AML-193 (cell line): ENCODE measurements at regions not wholly inside any gene's neighbourhood (a gene's known extent, or its start where the extent isn't known, plus 50 kb on each side); places are given as distances from the start of the nearest gene placed in this dataset.
"Not testable (repeated sequence)": the region's sequence is repeated elsewhere in the genome, so short reads cannot be mapped to it uniquely, and the experiment has no call there.

ENCODE experiments used
- DNase-seq, 2 experiments: peaks; one replicate each; lab custom pipeline; 2025; lab: John Stamatoyannopoulos, UW

DNA sequence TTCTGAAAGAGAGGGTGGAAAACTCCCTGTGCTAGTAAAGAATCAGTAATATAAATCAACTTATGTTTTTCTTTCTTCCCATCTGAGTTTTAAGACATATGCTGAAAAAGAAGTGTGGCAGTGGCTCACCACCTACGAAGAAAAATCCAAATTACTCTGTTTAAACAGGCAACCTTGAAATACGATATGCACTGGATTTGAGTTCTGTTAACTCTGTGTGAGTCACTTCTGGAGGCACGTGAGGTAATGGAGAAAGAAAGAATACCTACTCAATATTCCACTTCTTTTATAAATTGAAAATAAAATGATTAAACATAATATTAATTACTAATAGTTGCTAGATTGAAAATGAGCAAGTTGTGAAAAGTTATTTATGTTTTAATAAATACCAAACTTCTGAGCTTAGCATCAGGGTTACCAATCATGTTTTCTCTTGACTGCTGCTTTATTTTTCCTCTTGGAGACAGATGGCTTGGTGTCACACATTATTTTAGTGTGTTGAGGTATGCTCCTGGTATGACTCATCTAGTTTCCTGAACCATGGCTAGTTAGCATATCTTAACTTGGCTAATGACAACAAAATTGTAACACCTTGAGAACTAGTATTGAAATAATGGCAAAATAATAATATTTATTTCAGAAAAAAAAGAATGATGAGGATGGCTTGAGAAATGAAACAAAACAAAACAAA lies 1705.5 kb upstream of the PIK3C3 start:
- DNase-seq, result no peak

GRCh38 chr18:40245612-40246011 lies 1709.4 kb upstream of the PIK3C3 start:
- not testable (repeated sequence) for DNase-seq

DNA sequence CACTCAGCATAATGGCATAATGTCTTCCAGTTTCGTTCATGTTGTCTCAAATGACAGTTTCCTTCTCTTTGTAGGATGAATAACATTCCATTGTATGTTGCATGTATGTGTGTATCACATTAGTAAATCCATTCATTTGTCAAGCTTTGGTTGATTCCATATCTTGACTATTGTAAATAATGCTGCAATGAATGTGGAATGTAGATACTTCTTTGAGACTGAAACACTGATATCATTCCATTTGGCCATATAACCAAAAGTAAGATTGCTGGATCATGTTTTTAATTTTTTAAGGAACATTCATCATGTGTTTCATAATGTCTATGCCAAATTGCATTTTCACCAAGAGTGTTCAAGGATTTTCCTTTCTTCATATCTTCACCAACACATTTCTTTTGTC lies 1711.4 kb upstream of the PIK3C3 start:
- DNase-seq, result no peak

GRCh38 chr18:40235836-40236235 lies 1719.2 kb upstream of the PIK3C3 start:
- DNase-seq, result no peak

GRCh38 chr18:40235323-40235722 lies 1719.7 kb upstream of the PIK3C3 start:
- no peak for DNase-seq

DNA sequence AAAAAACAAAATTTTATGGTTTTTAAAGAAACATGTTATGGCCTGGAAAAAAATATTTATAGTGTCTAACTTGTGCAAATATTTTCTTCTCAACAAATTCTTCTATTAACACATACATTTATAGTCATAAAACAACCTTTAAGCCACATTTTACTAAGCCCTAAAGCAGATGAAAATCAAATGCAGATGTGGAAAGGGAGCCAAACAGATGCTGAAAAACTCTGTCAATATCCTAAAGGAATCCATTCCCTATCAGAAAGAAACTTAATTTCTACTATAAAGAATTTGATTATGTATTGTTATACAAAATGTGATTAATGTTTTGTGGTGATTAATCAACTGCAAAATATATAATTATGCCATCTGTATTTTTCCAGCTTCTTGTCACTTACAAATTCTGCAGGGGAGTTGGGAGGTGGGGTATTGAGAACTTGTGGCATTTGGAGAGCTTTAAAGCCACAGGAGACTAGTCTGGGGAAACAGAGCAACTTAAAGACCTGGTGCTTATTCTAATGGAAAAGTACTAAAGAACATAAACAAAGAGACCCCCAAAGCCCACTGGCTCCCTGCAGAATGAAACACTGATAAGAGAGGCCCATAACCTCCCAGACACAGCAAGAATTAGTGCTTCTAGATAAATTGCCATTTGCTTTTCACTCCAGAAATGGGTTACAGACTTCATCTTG lies 1721.0 kb upstream of the PIK3C3 start:
- DNase-seq, result no peak

GRCh38 chr18:40222776-40223175 lies 1732.3 kb upstream of the PIK3C3 start:
- no peak for DNase-seq

DNA sequence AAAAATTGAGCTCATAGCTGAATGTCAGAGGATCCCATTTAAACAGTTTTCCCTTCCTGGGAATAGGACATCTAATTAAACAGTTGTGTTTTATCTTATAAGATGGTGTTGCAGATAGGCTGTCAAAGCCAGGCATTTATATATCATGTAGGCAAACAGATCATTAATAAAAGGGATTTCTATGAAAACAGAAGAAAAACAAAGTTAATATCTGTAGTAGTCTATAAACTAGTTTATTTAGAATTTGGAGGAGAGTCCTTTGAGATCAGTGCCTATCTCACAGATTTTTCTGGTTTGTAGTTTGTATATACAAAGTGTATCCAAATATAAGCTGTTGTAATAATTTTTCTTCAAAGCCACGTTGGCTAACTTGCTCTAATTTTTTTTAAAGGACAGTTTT lies 1738.2 kb upstream of the PIK3C3 start:
- DNase-seq, result no peak

DNA sequence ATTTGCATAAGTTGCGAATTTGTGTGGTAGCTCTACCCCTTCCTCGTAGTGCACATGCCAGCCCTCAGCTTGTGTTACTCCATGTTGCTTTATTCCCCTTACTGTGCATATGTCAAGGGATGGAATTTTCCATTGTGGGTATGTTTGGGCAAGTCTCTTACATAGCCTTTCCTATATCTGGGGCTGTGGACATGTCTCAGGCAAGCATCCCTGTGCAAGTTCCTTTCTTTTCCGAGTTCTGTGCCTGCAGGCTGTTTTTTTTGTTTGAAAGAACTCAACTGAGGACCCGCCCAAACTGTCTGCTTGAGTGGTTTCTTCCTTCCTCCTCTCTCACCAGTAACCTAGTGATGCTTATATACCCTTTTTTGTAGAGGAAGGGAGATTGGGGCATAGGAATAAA lies 1739.1 kb upstream of the PIK3C3 start:
- no peak for DNase-seq

GRCh38 chr18:40210696-40211095 lies 1744.3 kb upstream of the PIK3C3 start:
- DNase-seq, result no peak

DNA sequence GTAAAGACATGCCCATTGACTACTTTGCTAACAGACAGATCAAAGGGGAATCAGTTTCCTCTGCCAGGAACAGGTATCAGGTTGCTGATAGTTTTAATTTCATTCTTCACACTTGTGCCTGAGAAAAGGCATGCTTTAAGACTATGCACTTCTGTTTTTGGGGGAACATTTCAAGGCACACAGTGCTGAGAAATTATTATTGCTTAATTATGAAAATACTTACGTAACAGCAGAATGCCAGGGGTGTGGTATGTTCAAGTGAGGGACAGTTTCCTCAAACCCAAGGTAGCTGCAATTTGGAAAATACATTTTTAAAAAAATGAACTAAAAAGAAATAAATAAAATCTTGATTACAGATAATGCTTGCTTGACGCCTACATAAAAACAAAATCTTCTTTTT lies 1746.1 kb upstream of the PIK3C3 start:
- peak; percentile 18 to 24 for DNase-seq

DNA sequence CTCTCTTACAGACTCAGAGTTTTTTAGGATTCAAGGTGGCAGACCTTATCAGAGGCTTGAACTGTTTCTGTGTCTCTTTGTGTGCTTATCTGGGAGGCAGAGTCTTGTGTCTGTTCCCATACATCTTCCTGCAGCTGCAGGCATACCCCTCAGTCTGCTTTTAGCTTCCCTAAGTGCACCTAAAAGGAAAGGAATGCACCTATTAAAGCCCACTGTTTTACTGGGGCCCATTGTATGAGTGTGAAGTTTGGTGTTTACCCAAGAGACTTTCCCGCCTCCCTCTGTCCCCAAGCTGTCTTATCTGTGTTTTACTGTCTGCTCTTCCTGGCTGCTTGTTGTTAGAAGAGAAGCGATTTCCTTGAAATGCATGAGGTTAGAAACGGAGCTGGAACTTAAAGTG lies 1757.3 kb upstream of the PIK3C3 start:
- DNase-seq, result no peak

GRCh38 chr18:40186677-40187076 lies 1768.4 kb upstream of the PIK3C3 start:
- DNase-seq, result no peak

DNA sequence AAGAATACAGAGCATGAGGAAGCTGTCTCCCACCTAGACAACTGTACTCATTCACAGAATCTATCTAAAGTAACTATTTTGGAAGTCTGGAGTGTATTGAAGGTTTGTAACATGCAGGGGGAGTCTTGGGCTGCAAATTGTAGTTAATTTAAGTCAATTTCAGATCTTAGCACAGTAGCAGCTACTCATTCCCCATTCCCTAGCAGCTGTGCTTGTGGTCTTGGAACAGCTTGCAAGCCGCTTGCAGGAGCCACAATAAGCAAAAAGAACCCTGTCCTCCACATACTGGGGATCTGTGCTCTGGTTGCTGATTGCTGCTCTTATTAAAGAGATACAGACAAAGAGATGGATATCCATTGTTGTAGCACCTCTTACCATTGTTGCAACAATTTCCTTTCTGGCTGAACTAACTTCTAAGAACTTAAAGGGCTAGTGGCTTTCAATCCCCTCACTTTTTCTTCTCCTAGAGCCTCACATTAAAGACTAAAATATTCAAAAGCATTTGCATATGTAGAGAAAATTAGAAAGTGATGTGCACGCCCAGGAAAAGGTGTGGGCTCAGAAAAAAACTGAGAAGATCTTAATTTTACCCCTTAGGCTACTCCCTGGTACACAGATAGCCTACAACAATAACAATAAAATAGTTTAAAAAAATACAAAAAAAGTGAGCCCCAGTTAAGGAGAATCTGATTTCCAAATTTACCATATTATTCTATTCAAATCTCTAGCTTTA lies 1775.1 kb upstream of the PIK3C3 start:
- DNase-seq, result no peak

GRCh38 chr18:40168026-40168425 lies 1787.0 kb upstream of the PIK3C3 start:
- no peak for DNase-seq

DNA sequence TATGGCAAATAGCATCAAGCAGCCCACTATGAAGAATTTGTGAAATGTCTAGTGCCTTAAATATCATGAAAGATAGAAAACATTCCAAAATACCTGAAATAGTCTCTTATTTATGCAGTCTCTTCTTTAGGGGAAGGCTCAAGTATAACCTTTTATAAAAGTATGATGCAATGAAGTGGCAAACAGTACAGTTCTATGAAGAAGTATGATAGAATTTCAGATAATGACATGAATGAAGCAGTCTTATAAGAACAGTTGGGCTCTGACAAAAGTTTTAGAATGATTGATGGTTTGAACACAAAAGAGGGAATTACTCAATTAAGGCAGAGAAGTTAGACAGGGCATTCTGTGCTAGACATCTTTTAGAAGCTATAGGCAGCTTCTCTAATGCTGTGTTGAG lies 1791.8 kb upstream of the PIK3C3 start:
- DNase-seq, result no peak

DNA sequence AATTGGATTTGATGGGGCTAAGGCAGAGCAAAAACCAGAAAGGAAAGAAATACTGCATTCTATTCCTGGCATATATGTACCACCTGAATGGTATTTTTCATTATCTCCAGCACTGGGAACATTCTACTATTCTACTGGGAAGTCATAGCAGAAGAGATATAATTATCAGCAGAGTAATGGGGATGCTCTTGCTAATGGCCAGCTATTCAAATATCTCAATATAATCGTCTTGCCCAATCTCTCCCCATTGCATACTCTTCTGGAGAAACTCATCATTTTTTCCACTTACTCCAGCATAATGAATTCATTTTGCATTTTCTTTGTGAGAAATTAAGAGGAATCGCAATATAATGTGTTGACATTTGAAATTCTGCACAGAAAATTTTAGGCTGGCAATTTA lies 1794.7 kb upstream of the PIK3C3 start:
- DNase-seq, result no peak

DNA sequence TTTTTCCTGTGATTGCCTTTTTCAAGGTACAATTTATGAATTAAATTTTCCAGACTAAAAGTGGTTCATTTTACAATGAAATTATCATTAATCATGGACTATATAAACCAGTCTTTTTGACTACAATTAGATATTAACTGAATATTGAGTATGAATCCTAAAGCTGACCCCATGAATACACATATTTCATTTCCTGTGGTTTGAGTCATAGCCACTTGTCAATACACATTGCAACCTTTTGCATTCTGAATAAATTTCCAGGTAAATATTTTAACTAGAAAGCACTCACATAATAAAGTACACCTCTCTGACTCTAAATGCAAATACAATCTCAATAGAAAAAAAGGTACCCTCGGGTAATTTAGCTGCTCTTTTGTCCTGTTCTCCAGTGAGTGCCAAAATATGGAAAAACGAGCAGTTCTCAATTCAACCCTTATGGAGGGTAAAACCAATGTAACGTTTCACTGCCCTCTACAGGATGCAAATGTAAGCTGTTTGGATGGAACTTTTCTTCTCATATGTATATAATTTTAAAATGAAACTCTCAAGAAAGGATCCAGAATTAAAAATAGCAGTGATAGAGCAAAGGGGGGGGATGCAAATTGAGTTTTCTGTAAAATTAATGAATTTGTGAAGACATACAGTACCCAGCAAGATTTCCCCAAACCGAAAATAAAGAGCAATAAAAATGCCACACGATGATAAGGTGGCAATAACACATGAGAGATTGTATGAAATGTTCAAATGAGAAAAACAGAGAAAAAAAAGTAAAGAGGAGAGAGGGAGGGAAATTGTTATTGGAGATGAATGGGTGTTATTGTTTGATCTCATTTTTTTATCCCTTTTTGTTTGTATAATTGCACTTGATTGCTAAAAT lies 1795.7 kb upstream of the PIK3C3 start:
- DNase-seq, result peak; percentile 29 to 51

GRCh38 chr18:40157120-40157519 lies 1797.9 kb upstream of the PIK3C3 start:
- DNase-seq, result no peak

- DNase-seq, result no peak
These were observed 1802.2 kb upstream of the PIK3C3 start for GRCh38 chr18:40152859-40153258.

DNA sequence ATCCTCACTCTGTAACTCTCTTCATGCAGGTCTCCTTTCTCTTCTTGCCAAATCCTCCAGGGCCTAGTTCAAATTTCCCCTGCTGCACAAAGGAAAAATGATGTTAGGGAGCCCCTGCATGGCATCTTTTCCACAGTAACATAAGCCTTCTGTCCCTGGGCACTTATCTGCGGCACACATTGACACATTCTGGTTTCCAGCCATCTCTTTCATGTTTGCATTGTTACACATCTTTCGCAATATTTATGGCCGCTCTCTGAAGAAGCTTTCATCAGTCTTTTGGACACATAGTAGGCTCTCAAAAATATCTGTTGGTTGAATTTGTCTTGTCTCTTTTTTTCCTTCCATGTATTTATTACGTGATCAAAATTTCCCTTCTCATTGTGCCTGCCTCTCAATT lies 1806.1 kb upstream of the PIK3C3 start:
- DNase-seq, result no peak

DNA sequence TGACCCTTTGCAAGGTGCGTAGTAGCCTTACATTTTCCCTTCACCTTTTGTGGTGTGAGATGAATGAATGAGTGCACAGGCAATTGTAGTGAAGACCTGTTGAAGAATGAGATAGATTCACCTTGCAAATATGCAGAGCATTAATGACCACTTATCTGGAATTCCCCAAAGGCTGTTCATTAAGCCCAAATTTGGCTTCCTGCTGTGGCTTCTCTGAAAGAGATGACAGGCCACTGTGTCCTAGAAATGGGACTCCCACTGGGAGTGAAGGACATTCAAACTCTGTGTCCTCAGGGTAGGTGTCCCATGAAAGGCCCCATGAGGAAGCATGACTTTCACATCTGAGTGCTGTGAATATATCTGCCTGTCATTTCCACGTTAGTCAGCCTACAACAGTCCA lies 1821.8 kb upstream of the PIK3C3 start:
- no peak for DNase-seq
